HG03575 (cell line): ENCODE measurements at regions not wholly inside any gene's neighbourhood (a gene's known extent, or its start where the extent isn't known, plus 50 kb on each side); places are given as distances from the start of the nearest gene placed in this dataset.
A peak's percentile ranks its signal among the peaks of the same experiment; 100 is the strongest.

ENCODE experiments used
- ATAC-seq: cut with Tn5 transposase; IDR thresholded peaks from one replicate; pipeline ENCODE4 v1.9.1; 2021; ENCODE audit not compliant: unreplicated experiment, insufficient number of reproducible peaks, low FRiP score; ENCODE audit errors: extremely low read depth

DNA sequence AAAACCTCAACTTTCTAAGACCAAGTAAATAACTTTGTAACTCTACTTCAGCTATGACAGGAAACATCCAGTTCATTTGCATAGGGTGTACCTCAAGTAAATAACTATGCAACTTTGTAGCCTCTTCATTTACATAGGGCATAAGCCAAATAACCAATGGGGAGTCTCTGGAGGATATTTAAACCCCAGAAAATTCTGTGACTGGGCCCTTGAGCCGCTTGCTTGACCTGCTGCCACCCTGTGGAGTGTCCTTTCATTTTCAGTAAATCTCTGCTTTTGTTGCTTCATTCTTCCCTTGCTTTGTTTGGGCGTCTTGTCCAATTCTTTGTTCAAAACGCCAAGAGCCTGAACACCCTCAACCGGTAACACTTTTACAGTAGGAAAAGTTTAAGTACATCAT, 1112.7 kb upstream of the NRXN1 start:
- no peak for ATAC-seq

DNA sequence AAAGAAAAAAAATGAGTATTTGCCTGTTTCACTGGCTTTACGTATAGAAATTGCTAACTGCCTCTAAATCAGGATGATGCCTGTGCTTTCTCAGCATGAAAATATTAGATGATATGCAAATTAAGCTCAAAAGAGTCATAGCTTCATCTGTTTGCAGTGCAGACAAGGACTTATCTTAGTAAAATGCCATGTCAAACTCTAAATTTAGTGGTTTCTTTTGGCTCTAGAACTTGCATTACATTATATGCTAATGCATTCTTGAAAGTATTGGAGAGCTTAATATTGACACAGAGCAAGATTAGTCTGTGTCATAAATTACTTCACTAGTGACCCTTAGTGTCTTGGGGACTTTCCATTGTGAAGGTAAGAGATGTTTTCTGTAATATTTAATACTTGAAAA, 1109.1 kb upstream of the NRXN1 start:
- ATAC-seq: no peak

GRCh38 chr2:52139241-52139640, 1107.3 kb upstream of the NRXN1 start:
- ATAC-seq: no peak

- ATAC-seq: no peak
These were observed 1103.3 kb upstream of the NRXN1 start for GRCh38 chr2:52135235-52135634.

- ATAC-seq: no peak
These were observed 1096.1 kb upstream of the NRXN1 start for GRCh38 chr2:52128081-52128480.

DNA sequence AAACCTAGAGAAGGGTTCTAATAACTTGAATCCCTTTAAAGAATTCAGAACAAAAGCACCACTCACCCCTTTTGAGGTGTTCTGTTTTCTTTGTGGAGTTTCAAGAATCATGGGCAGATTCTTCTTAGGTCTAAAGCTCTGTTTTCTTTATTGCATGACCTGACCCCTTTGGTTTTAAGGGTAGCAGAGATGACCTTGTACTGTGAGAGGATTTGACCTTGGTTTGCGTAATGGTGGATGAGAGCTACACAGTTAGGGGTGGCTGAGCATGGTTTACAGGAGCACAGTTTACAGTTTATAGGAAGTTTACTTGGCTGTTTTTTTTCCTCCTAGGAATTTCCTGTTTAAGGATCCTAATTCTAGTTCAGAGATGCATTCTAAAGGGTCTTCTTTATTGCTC, 1095.6 kb upstream of the NRXN1 start:
- ATAC-seq: no peak

GRCh38 chr2:52117299-52117698, 1085.4 kb upstream of the NRXN1 start:
- no peak for ATAC-seq

DNA sequence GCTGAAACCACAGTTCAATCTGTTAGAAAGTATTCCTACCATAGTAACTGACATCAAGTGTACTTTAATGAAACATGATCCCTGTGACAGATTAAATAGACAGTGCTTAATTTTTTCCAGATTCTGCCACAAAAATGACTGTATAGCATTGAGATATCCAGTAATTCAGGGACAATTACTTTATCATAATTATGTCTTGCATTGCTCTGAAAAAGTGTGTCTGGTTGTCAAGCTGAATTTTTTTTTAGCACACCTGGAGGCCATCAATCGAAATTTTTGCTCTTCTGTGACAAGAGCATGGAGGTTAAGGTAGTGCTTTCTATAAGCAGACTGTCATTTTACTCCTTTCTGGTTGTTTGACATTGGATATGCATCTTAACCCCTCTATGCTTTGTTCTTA, 1083.8 kb upstream of the NRXN1 start:
- no peak for ATAC-seq

DNA sequence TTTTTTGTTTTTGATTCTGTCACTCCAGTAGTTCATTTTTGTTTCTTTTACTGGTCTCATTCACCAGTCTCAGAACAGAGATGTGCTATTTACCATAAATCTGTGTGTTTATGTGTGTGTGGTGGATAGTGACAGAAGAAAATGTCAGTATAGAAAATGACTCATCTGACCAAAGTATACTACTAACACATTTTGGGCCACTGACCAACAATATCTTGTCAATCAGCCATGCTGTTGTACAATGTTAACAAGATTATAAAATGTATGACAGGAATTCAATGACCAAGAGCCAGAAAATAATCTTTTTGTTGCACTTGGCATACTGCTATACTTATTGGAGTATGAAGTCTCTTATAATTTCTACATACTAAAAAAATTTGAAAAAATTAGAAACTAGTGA, 1081.4 kb upstream of the NRXN1 start:
- ATAC-seq: no peak

DNA sequence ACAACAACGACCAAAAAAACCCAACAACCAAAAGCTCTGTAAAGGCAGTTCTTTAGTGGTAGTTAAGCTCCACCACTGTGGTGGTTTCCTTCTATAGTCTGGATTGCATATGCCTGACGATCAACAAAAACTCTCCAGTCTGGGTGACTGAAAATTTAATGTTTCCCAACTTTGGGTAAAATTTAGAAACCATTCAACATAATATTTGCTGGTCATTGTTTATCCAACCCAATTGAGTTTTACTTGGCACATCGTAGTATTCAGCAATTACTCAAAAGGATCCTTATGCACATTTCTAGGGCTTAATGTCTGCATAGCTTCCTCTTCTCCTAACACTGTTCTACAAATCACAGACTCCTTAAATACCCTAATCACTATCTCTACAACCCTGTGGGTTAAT, 1080.2 kb upstream of the NRXN1 start:
- no peak for ATAC-seq

GRCh38 chr2:52107124-52107523, 1075.2 kb upstream of the NRXN1 start:
- no peak for ATAC-seq

DNA sequence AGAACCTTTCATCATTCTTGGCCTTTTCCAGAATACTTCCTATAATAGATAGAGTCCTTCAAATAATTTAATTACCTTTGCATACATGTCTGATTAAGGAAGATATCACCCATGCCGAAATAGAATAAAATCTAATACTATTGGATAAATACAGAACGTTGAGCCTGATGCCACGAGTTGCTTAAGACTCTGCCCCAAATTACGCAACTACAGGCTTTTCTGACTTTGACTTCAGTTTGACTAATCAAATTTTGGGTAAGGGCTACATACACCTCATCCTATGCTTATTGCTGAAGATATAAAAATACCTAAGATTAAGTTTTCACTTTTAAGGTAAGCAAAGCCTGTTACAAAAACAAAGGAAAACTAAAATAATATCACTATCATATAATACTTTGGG, 1065.1 kb upstream of the NRXN1 start:
- ATAC-seq: no peak

- ATAC-seq: no peak
These were observed 1052.8 kb upstream of the NRXN1 start for GRCh38 chr2:52084759-52085158.

DNA sequence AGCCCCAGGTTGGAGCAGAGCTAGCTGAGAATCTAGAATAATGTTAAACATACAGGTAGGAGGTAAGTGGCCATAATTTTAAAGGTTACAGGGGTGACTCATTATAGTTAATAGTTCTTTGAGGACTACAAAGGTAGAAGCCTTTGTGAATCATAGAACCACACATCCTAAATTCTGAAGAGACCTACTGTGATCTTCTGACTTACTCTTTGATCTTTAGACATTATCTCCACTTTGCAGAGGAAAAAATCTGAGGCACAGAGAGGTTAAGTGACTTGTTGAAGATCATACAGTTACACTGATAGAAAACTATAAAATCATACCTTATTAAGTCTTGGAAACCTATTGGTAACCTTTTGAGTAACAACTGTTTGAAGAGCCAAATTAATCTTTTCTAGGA, 1051.3 kb upstream of the NRXN1 start:
- ATAC-seq: no peak

DNA sequence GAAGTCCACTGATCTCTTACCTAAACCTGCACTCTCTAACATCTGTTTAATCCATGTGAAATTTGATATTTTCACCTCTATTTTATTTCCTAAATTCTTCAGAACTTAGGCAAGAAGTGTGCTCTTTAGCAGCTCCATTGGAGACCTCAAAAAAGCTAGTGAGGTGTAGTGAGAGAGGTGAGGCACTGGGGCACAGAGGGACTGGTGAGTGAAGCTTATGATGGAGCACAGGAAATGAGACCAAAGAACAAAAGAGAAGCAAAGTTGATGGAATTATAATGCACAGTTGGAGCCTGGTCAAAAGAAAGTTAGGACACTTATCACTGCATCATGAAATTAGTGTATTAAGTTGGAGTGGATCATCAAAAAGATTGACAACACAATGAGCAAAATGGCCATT, 1050.7 kb upstream of the NRXN1 start:
- ATAC-seq: no peak

DNA sequence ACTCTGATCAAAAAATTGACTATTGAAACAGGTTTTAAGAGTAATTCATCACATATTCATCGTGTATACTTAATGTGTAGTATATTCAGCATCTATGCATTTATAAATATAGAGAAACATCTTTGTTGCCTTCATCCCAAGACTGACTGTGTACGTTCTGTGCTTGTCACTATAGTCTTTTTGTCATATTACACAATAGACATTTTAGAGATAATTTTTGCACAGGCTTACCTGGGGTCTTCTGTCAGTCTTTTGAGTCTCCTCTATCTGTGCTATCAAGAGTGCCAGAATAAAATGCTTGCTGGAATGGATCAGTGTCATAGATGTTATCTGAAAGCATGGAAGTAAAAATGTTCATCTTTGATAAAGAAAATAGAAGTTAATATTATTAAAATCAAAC, 1047.7 kb upstream of the NRXN1 start:
- no peak for ATAC-seq

- peak; percentile 44 for ATAC-seq
These were observed 1045.2 kb upstream of the NRXN1 start for GRCh38 chr2:52077159-52077558.

GRCh38 chr2:52074130-52074719, 1042.3 kb upstream of the NRXN1 start:
- ATAC-seq: no peak

DNA sequence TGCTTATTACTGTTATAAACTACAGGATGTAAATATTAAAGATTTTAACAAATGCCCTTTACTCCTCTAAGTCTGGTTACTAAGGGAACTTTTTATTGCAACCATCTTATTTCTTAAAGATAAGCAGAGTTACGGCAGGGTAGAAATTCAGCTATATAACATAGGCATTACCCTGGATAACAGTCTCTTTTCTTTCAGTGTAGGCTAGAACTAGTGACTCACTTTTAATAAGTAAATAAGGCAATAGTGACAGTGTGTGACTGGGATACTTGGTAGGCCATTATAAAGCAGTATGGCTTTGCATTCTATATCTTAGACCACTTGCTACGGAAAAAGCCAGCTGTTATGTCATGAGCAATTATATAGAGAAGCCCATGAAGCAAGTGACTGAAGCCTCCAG, 1041.0 kb upstream of the NRXN1 start:
- no peak for ATAC-seq

GRCh38 chr2:52070665-52071064, 1038.7 kb upstream of the NRXN1 start:
- ATAC-seq: no peak

GRCh38 chr2:52064234-52064633, 1032.3 kb upstream of the NRXN1 start:
- no peak for ATAC-seq

DNA sequence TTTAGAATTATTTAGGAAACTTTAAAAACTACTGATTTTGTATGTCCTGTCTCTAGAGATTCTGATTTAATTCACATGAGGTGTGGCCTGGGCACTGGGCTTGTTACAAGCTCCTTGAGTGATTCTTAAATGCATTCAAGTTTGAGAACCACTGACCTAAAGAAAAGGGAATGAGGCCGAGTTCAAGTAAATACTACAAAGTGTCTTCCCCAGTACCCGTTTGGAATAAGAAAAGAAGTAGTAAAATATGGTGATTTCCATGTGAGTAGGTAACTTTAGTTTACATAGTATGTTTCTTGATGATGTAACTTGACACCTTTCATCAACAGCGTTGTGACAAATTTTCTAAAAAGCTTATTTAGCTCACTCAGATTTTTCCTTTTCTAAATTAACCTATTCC, 1022.9 kb upstream of the NRXN1 start:
- ATAC-seq: no peak
